K562 (cell line): ENCODE measurements at regions not wholly inside any gene's neighbourhood (a gene's known extent, or its start where the extent isn't known, plus 50 kb on each side); places are given as distances from the start of the nearest gene placed in this dataset.

Experiments
- ATAC-seq: fragments of 200-7000 bp; cut with Tn5 transposase; 3 replicates; pipeline ENCODE4 v1.9.1; 2020; ENCODE audit warnings: moderate library complexity
- BruUV-seq: library from RNA; stranded (reverse); fragments of 400-500 nt; replicated peaks from 2 replicates; lab custom pipeline; 2021; lab: Mats Ljungman, UMichigan
- CTCF ChIA-PET: fragments of 300-600 bp; formaldehyde crosslinking; extraction: SDS; loops from one replicate; lab custom pipeline; 2021; ENCODE audit warnings: low intra/inter-chr PET ratio; lab: Yijun Ruan, JAX
- POLR2A ChIA-PET: fragments of 300-600, 350-650 bp; sonication (Branson Sonifier 250); formaldehyde crosslinking; extraction: SDS; loops from one replicate; lab custom pipeline; 2021; ENCODE audit warnings: antibody characterized with exemption, inconsistent platforms; lab: Yijun Ruan, JAX
- DNase-seq, 4 experiments: peaks; one replicate each; pipeline versions ENCODE4 v3.0.0 to v3.0.0-alpha.2; 2011 to 2018; ENCODE audit warnings: low spot score in 3 of 4, mixed read lengths in 3 of 4; ENCODE audit errors: extremely low read depth in 1 of 4
- FAIRE-seq: peaks from 2 replicates; lab custom pipeline; 2011; peaks lifted over from hg19 to GRCh38; lab: Jason Lieb, UNC
- H2AFZ ChIP-seq: 2 replicates; pipeline ENCODE4 v1.6.0; 2011; ENCODE audit warnings: low read depth, low read length, control low read depth, inconsistent platforms
- H3K27ac ChIP-seq: fragments of 200-600 bp; 3 replicates; pipeline ENCODE4 v1.8.0; 2011; ENCODE audit warnings: low read depth, mild to moderate bottlenecking, control low read depth, inconsistent platforms, low read length, moderate library complexity, mixed read lengths; ENCODE audit errors: extremely low read depth
- H3K27me3 ChIP-seq, 2 experiments: fragments of 300-600 bp in 1 of 2; 2 replicates in 1 of 2; 3 replicates in 1 of 2; pipeline versions ENCODE4 v1.6.0 to v1.8.0; 2011; ENCODE audit warnings: inconsistent platforms in 2 of 2, low read length in 2 of 2, mild to moderate bottlenecking in 1 of 2, mixed read lengths in 1 of 2, moderate library complexity in 1 of 2; ENCODE audit not compliant: control insufficient read depth in 2 of 2, insufficient read depth in 2 of 2
- H3K36me3 ChIP-seq: fragments of 300-600 bp; 3 replicates; pipeline ENCODE4 v1.8.0; 2011; ENCODE audit warnings: mild to moderate bottlenecking, low read length, inconsistent platforms; ENCODE audit not compliant: control insufficient read depth, insufficient read depth
- H3K4me1 ChIP-seq, 2 experiments: fragments of 200-600 bp in 1 of 2; replicated peaks in 1 of 2; 2 replicates in 1 of 2; 3 replicates in 1 of 2; pipeline versions ENCODE4 v1.5.1 to v1.8.0; 2011; ENCODE audit warnings: inconsistent platforms in 2 of 2, low read length in 2 of 2, mild to moderate bottlenecking in 1 of 2, mixed read lengths in 1 of 2, moderate library complexity in 1 of 2; ENCODE audit not compliant: control insufficient read depth in 2 of 2, insufficient read depth in 2 of 2
- H3K4me2 ChIP-seq: 2 replicates; pipeline ENCODE4 v1.6.1; 2011; ENCODE audit warnings: low read length, control low read depth, inconsistent platforms, mixed read lengths; ENCODE audit not compliant: insufficient read depth
- H3K4me3 ChIP-seq: fragments of 200-600 bp; sonication (generic), shearing (Covaris generic); 2 replicates; pipeline ENCODE4 v1.5.1; 2016; ENCODE audit warnings: control low read depth, inconsistent platforms
- H3K79me2 ChIP-seq: fragments of 200-600 bp; 3 replicates; pipeline ENCODE4 v1.8.0; 2011; ENCODE audit warnings: low read length, inconsistent platforms; ENCODE audit not compliant: control insufficient read depth, insufficient read depth
- H3K9ac ChIP-seq, 2 experiments: 2 replicates each; pipeline versions ENCODE4 v1.6.0 to v1.6.1; 2011; ENCODE audit warnings: low read depth in 2 of 2, low read length in 2 of 2, control low read depth in 1 of 2, inconsistent platforms in 1 of 2, mild to moderate bottlenecking in 1 of 2, mixed read lengths in 1 of 2; ENCODE audit not compliant: insufficient read depth in 1 of 2
- H3K9me1 ChIP-seq: one replicate; pipeline ENCODE4 v1.6.0; 2011; ENCODE audit warnings: inconsistent platforms, mild to moderate bottlenecking, low read length, moderate library complexity; ENCODE audit not compliant: control insufficient read depth, insufficient read depth
- H3K9me3 ChIP-seq: replicated peaks from 2 replicates; pipeline ENCODE4 v1.5.1; 2011; ENCODE audit warnings: low read depth, low read length, inconsistent platforms; ENCODE audit not compliant: control insufficient read depth, insufficient read depth
- H4K20me1 ChIP-seq: replicated peaks from 2 replicates; pipeline ENCODE4 v1.6.1; 2011; ENCODE audit warnings: low read length, inconsistent platforms, mixed read lengths; ENCODE audit not compliant: control insufficient read depth, insufficient read depth
- ARID3B ChIP-seq: fragments of 250-450 bp; sonication (Bioruptor Pico); IDR thresholded peaks from 2 replicates; pipeline ENCODE4 v1.4.0; 2020; ENCODE audit warnings: borderline replicate concordance
- CCNT2 ChIP-seq: IDR thresholded peaks from 2 replicates; pipeline ENCODE4 v1.6.1; 2011; ENCODE audit warnings: borderline replicate concordance, low read depth, mild to moderate bottlenecking, moderate library complexity, mixed read lengths, low read length; ENCODE audit not compliant: insufficient read length; ENCODE audit errors: extremely low read depth
- CHD2 ChIP-seq: IDR thresholded peaks from 2 replicates; pipeline ENCODE4 v1.6.1; 2011; ENCODE audit warnings: low read depth, low read length
- EHMT2 ChIP-seq: fragments of 450-650 bp; IDR thresholded peaks from 2 replicates; pipeline ENCODE4 v1.6.1; 2018; ENCODE audit warnings: antibody characterized with exemption
- ILF3 ChIP-seq: fragments of 450-650 bp; IDR thresholded peaks from 2 replicates; pipeline ENCODE4 v1.6.1; 2018; ENCODE audit warnings: antibody characterized with exemption, mild to moderate bottlenecking, moderate library complexity, borderline replicate concordance
- MED1 ChIP-seq: sonication (generic); formaldehyde crosslinking; IDR thresholded peaks from 2 replicates; pipeline ENCODE4 v1.8.1; 2023; ENCODE audit warnings: missing genetic modification reagents, borderline replicate concordance
- NFIC ChIP-seq: fragments of 450-650 bp; IDR thresholded peaks from 2 replicates; pipeline ENCODE4 v1.6.1; 2017; ENCODE audit warnings: mild to moderate bottlenecking, inconsistent platforms
- REST ChIP-seq, 2 experiments: fragments of 450-650 bp; formaldehyde crosslinking in 1 of 2; IDR thresholded peaks; 2 replicates each; pipeline versions ENCODE4 v1.4.0 to v1.6.1; 2014 to 2020; ENCODE audit warnings: mild to moderate bottlenecking in 2 of 2, borderline replicate concordance in 1 of 2, low read depth in 1 of 2
- ZNF551 ChIP-seq: fragments of 250-450 bp; sonication (Bioruptor Pico); IDR thresholded peaks from 2 replicates; pipeline ENCODE4 v1.5.0; 2021; ENCODE audit warnings: mild to moderate bottlenecking, moderate library complexity
- in situ Hi-C: fragments of 300-500 bp; cut with MboI; formaldehyde crosslinking; loops from 4 replicates; pipeline ENCODE4 v1.15.0; 2018; ENCODE audit warnings: inconsistent platforms, mixed read lengths
- intact Hi-C: fragments of 100-400 bp; cut with micrococcal nuclease; formaldehyde crosslinking; loops from 2 replicates; pipeline ENCODE4 v1.14.2; 2022

- Histone ChIP-seq H3K9me1 (no peaks in the 10 kb centered on the region), H4K20me1 (0 out of 2 replicates have a peak, but pooled peaks cover 3% of the 10 kb centered on the region), H3K36me3 (no peaks in the 10 kb centered on the region), H3K4me3 (no peak overlapping the region), H2AFZ (no peak overlapping the region), H3K79me2 (no peaks in the 10 kb centered on the region), H3K27me3 (no peaks in the 10 kb centered on the region), H3K9ac (no peak overlapping the region), H3K9me3 (no peaks in the 10 kb centered on the region), H3K4me2 (no peak overlapping the region), H3K27ac (no peak overlapping the region), H3K4me1 (no peaks in the 10 kb centered on the region)
- intact Hi-C loops, result loop anchor here (5.0 kb wide), 1 partner anchor 1561 kb away; no protein-coding TSS in a partner anchor
- DNase-seq (no peak), ATAC-seq (no peak), FAIRE-seq (no peak)
- POLR2A ChIA-PET, result interaction anchor here (0.7 kb wide), 1 partner anchor 19 kb away, joined by 3 read pairs; no protein-coding TSS in a partner anchor
- TF ChIP-seq ILF3 (no peak), ARID3B (CRISPR knock-in tag) (no peak), EHMT2 (no peak), CHD2 (no peak), CCNT2 (no peak), NFIC (no peak), MED1 (no peak), ZNF551 (CRISPR knock-in tag) (no peak), REST (IDR thresholded peaks at IDR 0.05; ENCODE audit: borderline replicate concordance) (no peak), REST (CRISPR knock-in tag; IDR thresholded peaks at IDR 0.05; ENCODE audit: low read depth) (no peak)
- CTCF ChIA-PET, result no interaction called here
- in situ Hi-C loops, result no loop called here
- no TSS peak for BruUV-seq
These were observed 494.0 kb upstream of the MAP3K7 start for GRCh38 chr6:91080871-91081270.
